Loucy (cell line): ENCODE measurements at regions not wholly inside any gene's neighbourhood (a gene's known extent, or its start where the extent isn't known, plus 50 kb on each side); places are given as distances from the start of the nearest gene placed in this dataset.

Experiments used
- H2AFZ ChIP-seq: fragments of 200-600 bp; sonication (generic); 2 replicates; pipeline ENCODE4 v1.6.0; 2016; ENCODE audit warnings: antibody characterized with exemption, mild to moderate bottlenecking, low read length, moderate library complexity
- H3F3A ChIP-seq: fragments of 200-600 bp; 2 replicates; pipeline ENCODE4 v1.6.0; 2016; ENCODE audit warnings: antibody characterized with exemption, low read depth, mild to moderate bottlenecking
- H3K27me3 ChIP-seq: fragments of 200-600 bp; sonication (generic); 2 replicates; pipeline ENCODE4 v1.6.1; 2014; ENCODE audit warnings: low read length, mild to moderate bottlenecking; ENCODE audit not compliant: insufficient read depth, poor library complexity, severe bottlenecking
- H3K36me3 ChIP-seq: fragments of 200-600 bp; sonication (generic); 2 replicates; pipeline ENCODE4 v1.6.1; 2016; ENCODE audit warnings: low read length; ENCODE audit not compliant: insufficient read depth
- H3K4me1 ChIP-seq: fragments of 200-600 bp; sonication (generic); 2 replicates; pipeline ENCODE4 v1.5.1; 2014; ENCODE audit warnings: low read length, mild to moderate bottlenecking; ENCODE audit not compliant: insufficient read depth, poor library complexity, severe bottlenecking
- H3K4me2 ChIP-seq: fragments of 200-600 bp; sonication (generic); 2 replicates; pipeline ENCODE4 v1.6.0; 2014; ENCODE audit warnings: antibody characterized with exemption, low read length, low read depth, mild to moderate bottlenecking; ENCODE audit not compliant: poor library complexity, severe bottlenecking
- H3K4me3 ChIP-seq: fragments of 200-600 bp; sonication (generic); 2 replicates; pipeline ENCODE4 v1.5.1; 2014; ENCODE audit warnings: low read length, mild to moderate bottlenecking, mixed read lengths; ENCODE audit not compliant: poor library complexity, severe bottlenecking
- H3K79me2 ChIP-seq: fragments of 200-600 bp; sonication (generic); 2 replicates; pipeline ENCODE4 v1.6.1; 2014; ENCODE audit warnings: low read length; ENCODE audit not compliant: insufficient read depth
- H3K9ac ChIP-seq: fragments of 200-600 bp; sonication (generic); 2 replicates; pipeline ENCODE4 v1.6.0; 2014; ENCODE audit warnings: mild to moderate bottlenecking, low read depth, low read length, moderate library complexity; ENCODE audit not compliant: poor library complexity, severe bottlenecking
- H3K9me2 ChIP-seq: fragments of 200-600 bp; sonication (generic); replicated peaks from 2 replicates; pipeline ENCODE4 v1.6.1; 2016; ENCODE audit warnings: low read depth, low read length, mixed read lengths
- H3K9me3 ChIP-seq: fragments of 200-600 bp; sonication (generic); 2 replicates; pipeline ENCODE4 v1.6.1; 2014; ENCODE audit warnings: mild to moderate bottlenecking, antibody characterized with exemption, low read length, low read depth; ENCODE audit not compliant: insufficient read depth
- H4K20me1 ChIP-seq: fragments of 200-600 bp; sonication (generic); 2 replicates; pipeline ENCODE4 v1.6.0; 2014; ENCODE audit warnings: antibody characterized with exemption, low read length, mild to moderate bottlenecking; ENCODE audit not compliant: insufficient read depth, poor library complexity, severe bottlenecking
- CTCF ChIP-seq: fragments of 200-600 bp; sonication (generic); conservative IDR thresholded peaks from 2 replicates; pipeline ENCODE4 v1.5.1; 2014; ENCODE audit warnings: mild to moderate bottlenecking, antibody characterized with exemption, low read length
- EZH2phosphoT487 ChIP-seq: fragments of 200-600 bp; IDR thresholded peaks from 2 replicates; pipeline ENCODE4 v1.6.1; 2018; ENCODE audit warnings: antibody characterized with exemption, mild to moderate bottlenecking, moderate library complexity, borderline replicate concordance

- H3F3A ChIP-seq, result no peaks in the 10 kb centered on the region
- no peaks in the 10 kb centered on the region for H4K20me1 ChIP-seq
- H3K79me2 ChIP-seq, result no peaks in the 10 kb centered on the region
- 0 out of 2 replicates have a peak, but pooled peaks cover 2% of the 10 kb centered on the region for H3K9me3 ChIP-seq
- no peaks in the 10 kb centered on the region for H3K9me2 ChIP-seq
- no peaks in the 10 kb centered on the region for H3K27me3 ChIP-seq
- no peak overlapping the region for H2AFZ ChIP-seq
- TF ChIP-seq CTCF (no peak), EZH2phosphoT487 (no peak)
- no peak overlapping the region for H3K9ac ChIP-seq
- no peak overlapping the region for H3K4me3 ChIP-seq
- H3K4me1 ChIP-seq, result no peaks in the 10 kb centered on the region
- H3K4me2 ChIP-seq, result no peak overlapping the region
- H3K36me3 ChIP-seq, result no peaks in the 10 kb centered on the region
Observed at GRCh38 chr6:19635728-19636127, 201.4 kb upstream of the ID4 start.

- Histone ChIP-seq H3K4me1 (no peaks in the 10 kb centered on the region), H3F3A (no peaks in the 10 kb centered on the region), H3K4me3 (no peak overlapping the region), H3K9me2 (no peaks in the 10 kb centered on the region), H3K36me3 (no peaks in the 10 kb centered on the region), H3K27me3 (no peaks in the 10 kb centered on the region), H3K4me2 (no peak overlapping the region), H4K20me1 (no peaks in the 10 kb centered on the region), H3K79me2 (no peaks in the 10 kb centered on the region), H3K9me3 (0 out of 2 replicates have a peak, but pooled peaks cover 2% of the 10 kb centered on the region), H3K9ac (no peak overlapping the region), H2AFZ (no peak overlapping the region)
- TF ChIP-seq CTCF, result no peak
- no peak for TF ChIP-seq EZH2phosphoT487
Observed at GRCh38 chr6:19637010-19637409, 200.2 kb upstream of the ID4 start.

GRCh38 chr6:19638931-19639330, 198.2 kb upstream of the ID4 start:
- Histone ChIP-seq H3K9ac (no peak overlapping the region), H3K79me2 (no peaks in the 10 kb centered on the region), H4K20me1 (no peaks in the 10 kb centered on the region), H2AFZ (no peak overlapping the region), H3F3A (no peaks in the 10 kb centered on the region), H3K9me3 (0 out of 2 replicates have a peak, but pooled peaks cover 2% of the 10 kb centered on the region), H3K36me3 (no peaks in the 10 kb centered on the region), H3K4me2 (no peak overlapping the region), H3K4me3 (no peak overlapping the region), H3K4me1 (no peaks in the 10 kb centered on the region), H3K9me2 (no peaks in the 10 kb centered on the region), H3K27me3 (no peaks in the 10 kb centered on the region)
- no peak for TF ChIP-seq CTCF
- no peak for TF ChIP-seq EZH2phosphoT487
